ENCODE measurements at regions not wholly inside any gene's neighbourhood (a gene's known extent, or its start where the extent isn't known, plus 50 kb on each side); places are given as distances from the start of the nearest gene placed in this dataset.
A peak's percentile ranks its signal among the peaks of the same experiment; 100 is the strongest.

- TF ChIP-seq FOXP1 (CRISPR knock-in tag; IDR thresholded peaks at IDR 0.05; ENCODE audit: borderline replicate concordance) (no peak), PRRX2 (CRISPR knock-in tag; IDR thresholded peaks at IDR 0.05) (no peak), MAX (CRISPR knock-in tag; IDR thresholded peaks at IDR 0.05) (0 out of 2 replicates have a peak, but pooled peaks have one; percentile 31)
These were observed 83.2 kb upstream of the HMGA2 start (continued) for GRCh38 chr12:65740873-65741600.

GRCh38 chr12:65741656-65742017, 82.6 kb upstream of the HMGA2 start:
- peaks cover 9% of the 10 kb centered on the region; the same call in 1 of the 2 replicates for H3K9me3 Mint-ChIP-seq
- no peak for TF ChIP-seq PRDM15 (CRISPR knock-in tag; IDR thresholded peaks at IDR 0.05)
- no peak for TF ChIP-seq FOXJ3 (CRISPR knock-in tag; IDR thresholded peaks at IDR 0.05; ENCODE audit: borderline replicate concordance)
- TF ChIP-seq TEAD1 (CRISPR knock-in tag; IDR thresholded peaks at IDR 0.05), result no peak
- TF ChIP-seq NFE2L1 (CRISPR knock-in tag; IDR thresholded peaks at IDR 0.05), result no peak
- no peak for TF ChIP-seq CBFB (CRISPR knock-in tag; IDR thresholded peaks at IDR 0.05; ENCODE audit: low read depth)
- H3K36me3 Mint-ChIP-seq, result peaks cover 8% of the 10 kb centered on the region
- ATAC-seq, result peak; percentile 6
- no peak overlapping the region for H3K27ac Mint-ChIP-seq
- peaks cover 41% of the 10 kb centered on the region for H3K4me1 Mint-ChIP-seq
- no peak for DNase-seq (ENCODE audit: low spot score)
- POLR2A ChIA-PET, result interaction anchor here (1.0 to 1.6 kb wide), 7 partner anchors 13 to 136 kb away, joined by 3 to 7 read pairs (median 3); partner anchors contain the start of gene HMGA2
- peaks cover 15% of the 10 kb centered on the region for H3K27me3 Mint-ChIP-seq (ENCODE audit: low read depth)
- peak overlapping the region; percentile 89 for H3K4me3 Mint-ChIP-seq
- CTCF ChIA-PET, result interaction anchor here (0.8 to 2.0 kb wide), 6 partner anchors 13 to 185 kb away, joined by 3 to 13 read pairs (median 4); no protein-coding TSS in a partner anchor

GRCh38 chr12:65742018-65743010, 82.0 kb upstream of the HMGA2 start:
- Mint-ChIP-seq H3K4me3 (peak overlapping the region; percentile 89), H3K27ac (peak overlapping the region; percentile 84), H3K36me3 (peaks cover 8% of the 10 kb centered on the region), H3K9me3 (peaks cover 5% of the 10 kb centered on the region; the same call in 1 of the 2 replicates), H3K27me3 (ENCODE audit: low read depth) (peaks cover 15% of the 10 kb centered on the region), H3K4me1 (peaks cover 41% of the 10 kb centered on the region)
- DNase-seq (ENCODE audit: low spot score), result peak; percentile 78
- POLR2A ChIA-PET, result interaction anchor here (0.6 to 1.4 kb wide), 4 partner anchors 19 to 140 kb away, joined by 3 to 5 read pairs (median 3); partner anchors contain the start of gene HMGA2
- CTCF ChIA-PET, result interaction anchor here (0.8 to 2.0 kb wide), 6 partner anchors 12 to 186 kb away, joined by 3 to 13 read pairs (median 4); no protein-coding TSS in a partner anchor
- ATAC-seq, result peak; percentile 64
- TF ChIP-seq ZNF263 (CRISPR knock-in tag; IDR thresholded peaks at IDR 0.05; ENCODE audit: low read depth), result no peak
- TF ChIP-seq SP1 (CRISPR knock-in tag; conservative IDR thresholded peaks at IDR 0.05), result peak; percentile 37; the same call in 1 of the 2 replicates
- TF ChIP-seq HMGA2 (CRISPR knock-in tag; IDR thresholded peaks at IDR 0.05), result no peak
- TF ChIP-seq NR2C2 (CRISPR knock-in tag; IDR thresholded peaks at IDR 0.05), result no peak
- peak; percentile 73; the same call in 1 of the 2 replicates for TF ChIP-seq ZBTB43 (CRISPR knock-in tag; IDR thresholded peaks at IDR 0.05)
- peak; percentile 82; the same call in 1 of the 2 replicates for TF ChIP-seq FOXP1 (CRISPR knock-in tag; IDR thresholded peaks at IDR 0.05; ENCODE audit: borderline replicate concordance)
- TF ChIP-seq IRF1 (CRISPR knock-in tag; IDR thresholded peaks at IDR 0.05), result no peak
- TF ChIP-seq MYBL2 (CRISPR knock-in tag; IDR thresholded peaks at IDR 0.05), result 0 out of 2 replicates have a peak, but pooled peaks have one; percentile 21
- TF ChIP-seq ATF6 (CRISPR knock-in tag; IDR thresholded peaks at IDR 0.05), result no peak
- TF ChIP-seq NFATC4 (CRISPR knock-in tag; IDR thresholded peaks at IDR 0.05), result no peak
- TF ChIP-seq CREB1 (CRISPR knock-in tag; IDR thresholded peaks at IDR 0.05), result no peak
- TF ChIP-seq SMAD3 (CRISPR knock-in tag; IDR thresholded peaks at IDR 0.05; ENCODE audit: borderline replicate concordance), result no peak
- no peak for TF ChIP-seq ZNF121 (CRISPR knock-in tag; IDR thresholded peaks at IDR 0.05)
- TF ChIP-seq TCF7 (CRISPR knock-in tag; IDR thresholded peaks at IDR 0.05; ENCODE audit: low read depth), result peak; percentile 22; the same call in 1 of the 2 replicates
- no peak for TF ChIP-seq ZNF396 (CRISPR knock-in tag; IDR thresholded peaks at IDR 0.05; ENCODE audit: borderline replicate concordance)
